ENCODE measurements at regions not wholly inside any gene's neighbourhood (a gene's known extent, or its start where the extent isn't known, plus 50 kb on each side); places are given as distances from the start of the nearest gene placed in this dataset.

DNA sequence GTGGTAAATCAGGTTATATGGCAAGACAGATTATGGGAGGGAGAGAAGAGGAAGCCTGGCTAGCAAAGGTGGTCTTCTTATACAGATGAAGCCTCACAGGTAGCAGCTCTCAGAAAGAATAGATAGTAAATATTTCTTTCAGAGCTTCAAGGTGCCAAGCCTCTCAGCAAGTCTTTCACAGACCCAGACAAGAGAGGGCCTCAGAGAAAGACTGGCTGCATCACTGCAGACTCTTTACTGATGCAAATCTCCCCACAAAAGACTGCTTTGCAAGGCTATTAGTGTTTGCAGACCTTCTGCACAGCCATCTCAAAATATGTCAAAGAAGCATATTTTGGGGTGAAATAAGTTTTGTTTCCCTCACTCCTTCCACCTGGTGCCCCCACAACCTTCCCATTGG, 372.4 kb upstream of the RND3 start:
- TF ChIP-seq, protein P1, sequence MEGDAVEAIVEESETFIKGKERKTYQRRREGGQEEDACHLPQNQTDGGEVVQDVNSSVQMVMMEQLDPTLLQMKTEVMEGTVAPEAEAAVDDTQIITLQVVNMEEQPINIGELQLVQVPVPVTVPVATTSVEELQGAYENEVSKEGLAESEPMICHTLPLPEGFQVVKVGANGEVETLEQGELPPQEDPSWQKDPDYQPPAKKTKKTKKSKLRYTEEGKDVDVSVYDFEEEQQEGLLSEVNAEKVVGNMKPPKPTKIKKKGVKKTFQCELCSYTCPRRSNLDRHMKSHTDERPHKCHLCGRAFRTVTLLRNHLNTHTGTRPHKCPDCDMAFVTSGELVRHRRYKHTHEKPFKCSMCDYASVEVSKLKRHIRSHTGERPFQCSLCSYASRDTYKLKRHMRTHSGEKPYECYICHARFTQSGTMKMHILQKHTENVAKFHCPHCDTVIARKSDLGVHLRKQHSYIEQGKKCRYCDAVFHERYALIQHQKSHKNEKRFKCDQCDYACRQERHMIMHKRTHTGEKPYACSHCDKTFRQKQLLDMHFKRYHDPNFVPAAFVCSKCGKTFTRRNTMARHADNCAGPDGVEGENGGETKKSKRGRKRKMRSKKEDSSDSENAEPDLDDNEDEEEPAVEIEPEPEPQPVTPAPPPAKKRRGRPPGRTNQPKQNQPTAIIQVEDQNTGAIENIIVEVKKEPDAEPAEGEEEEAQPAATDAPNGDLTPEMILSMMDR (IDR thresholded peaks at IDR 0.05; ENCODE audit: low read depth, low read length, missing input control), result no peak
- TF ChIP-seq NR2F2 (IDR thresholded peaks at IDR 0.05), result no peak
- TF ChIP-seq, protein P2, sequence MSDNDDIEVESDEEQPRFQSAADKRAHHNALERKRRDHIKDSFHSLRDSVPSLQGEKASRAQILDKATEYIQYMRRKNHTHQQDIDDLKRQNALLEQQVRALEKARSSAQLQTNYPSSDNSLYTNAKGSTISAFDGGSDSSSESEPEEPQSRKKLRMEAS (IDR thresholded peaks at IDR 0.05), result no peak
- TF ChIP-seq SP1 (IDR thresholded peaks at IDR 0.05), result no peak
- TF ChIP-seq JUND (IDR thresholded peaks at IDR 0.05), result no peak

Data from liver (tissue), 3 donors.